GM23338 (cell line): ENCODE measurements at regions not wholly inside any gene's neighbourhood (a gene's known extent, or its start where the extent isn't known, plus 50 kb on each side); places are given as distances from the start of the nearest gene placed in this dataset.

ENCODE experiments used
- CREB1 ChIP-seq: fragments of 250-450 bp; sonication (Bioruptor Pico); IDR thresholded peaks from 2 replicates; pipeline ENCODE4 v1.5.0; 2020; ENCODE audit warnings: low read depth, mild to moderate bottlenecking, moderate library complexity
- CTCF ChIP-seq, 2 experiments: fragments of 200-600 bp in 1 of 2; sonication (generic) in 1 of 2; conservative IDR thresholded peaks; 2 replicates each; pipeline versions ENCODE4 v1.5.1 to v1.6.1; 2016 to 2017; ENCODE audit warnings: antibody characterized with exemption in 2 of 2, low read depth in 2 of 2, mild to moderate bottlenecking in 2 of 2, moderate library complexity in 1 of 2
- EZH2 ChIP-seq: fragments of 200-600 bp; sonication (generic); IDR thresholded peaks from one replicate; pipeline ENCODE4 v1.8.0; 2017; ENCODE audit warnings: antibody characterized with exemption, mild to moderate bottlenecking, low read depth; ENCODE audit not compliant: unreplicated experiment
- EZH2phosphoT487 ChIP-seq: fragments of 200-600 bp; sonication (generic); IDR thresholded peaks from one replicate; pipeline ENCODE4 v1.8.1; 2018; ENCODE audit warnings: antibody characterized with exemption; ENCODE audit not compliant: unreplicated experiment
- JUNB ChIP-seq: IDR thresholded peaks from one replicate; pipeline ENCODE4 v1.6.1; 2016; ENCODE audit warnings: antibody characterized with exemption; ENCODE audit not compliant: unreplicated experiment
- NANOG ChIP-seq: IDR thresholded peaks from 2 replicates; pipeline ENCODE4 v1.6.1; 2016; ENCODE audit warnings: antibody characterized with exemption, borderline replicate concordance
- POLR2AphosphoS5 ChIP-seq: IDR thresholded peaks from 2 replicates; pipeline ENCODE4 v1.6.1; 2016; ENCODE audit warnings: antibody characterized with exemption, low read depth
- REST ChIP-seq: IDR thresholded peaks from one replicate; pipeline ENCODE4 v1.6.1; 2018; ENCODE audit warnings: antibody characterized with exemption; ENCODE audit not compliant: unreplicated experiment
- ZNF114 ChIP-seq: fragments of 250-450 bp; sonication (Bioruptor Pico); IDR thresholded peaks from 2 replicates; pipeline ENCODE4 v1.5.0; 2020; ENCODE audit warnings: mild to moderate bottlenecking, moderate library complexity

- TF ChIP-seq EZH2 (no peak), CTCF (conservative IDR thresholded peaks at IDR 0.05; ENCODE audit: low read depth in 2 of 2) (no peak), REST (no peak), EZH2phosphoT487 (no peak), ZNF114 (no peak), POLR2AphosphoS5 (no peak), CREB1 (CRISPR knock-in tag) (no peak), JUNB (no peak), NANOG (no peak)
These were observed 181.4 kb downstream of the MOXD1 start for GRCh38 chr6:132219901-132220300.
